ENCODE measurements at regions not wholly inside any gene's neighbourhood (a gene's known extent, or its start where the extent isn't known, plus 50 kb on each side); places are given as distances from the start of the nearest gene placed in this dataset.

- DNase-seq (ENCODE audit: low spot score), result no peak
- no peak overlapping the region for H3K4me3 ChIP-seq
- no peak for TF ChIP-seq CTCF (IDR thresholded peaks at IDR 0.05)
- H3K27ac ChIP-seq, result no peak overlapping the region
These were observed 1247.4 kb downstream of the EFNA5 start for GRCh38 chr5:106423109-106423897.

- H3K4me3 ChIP-seq, result no peak overlapping the region
- no peak overlapping the region for H3K27ac ChIP-seq
- DNase-seq (ENCODE audit: low spot score), result no peak
- TF ChIP-seq CTCF (IDR thresholded peaks at IDR 0.05), result no peak
These were observed 1250.6 kb downstream of the EFNA5 start for GRCh38 chr5:106420102-106420501.

- Histone ChIP-seq H3K27ac (no peak overlapping the region), H3K4me3 (no peak overlapping the region)
- DNase-seq (ENCODE audit: low spot score), result no peak
- no peak for TF ChIP-seq CTCF (IDR thresholded peaks at IDR 0.05)
These were observed 1252.5 kb downstream of the EFNA5 start for GRCh38 chr5:106418196-106418595.

GRCh38 chr5:106417566-106417965 lies 1253.2 kb downstream of the EFNA5 start:
- Histone ChIP-seq H3K27ac (no peak overlapping the region), H3K4me3 (no peak overlapping the region)
- no peak for DNase-seq (ENCODE audit: low spot score)
- TF ChIP-seq CTCF (IDR thresholded peaks at IDR 0.05), result no peak

GRCh38 chr5:106417163-106417562 lies 1253.6 kb downstream of the EFNA5 start:
- no peak for TF ChIP-seq CTCF (IDR thresholded peaks at IDR 0.05)
- no peak overlapping the region for H3K27ac ChIP-seq
- H3K4me3 ChIP-seq, result no peak overlapping the region
- no peak for DNase-seq (ENCODE audit: low spot score)

- TF ChIP-seq CTCF (IDR thresholded peaks at IDR 0.05), result no peak
These were observed 1255.2 kb downstream of the EFNA5 start for GRCh38 chr5:106415541-106415940.

GRCh38 chr5:106414342-106414741 lies 1256.4 kb downstream of the EFNA5 start:
- DNase-seq (ENCODE audit: low spot score), result no peak
- Histone ChIP-seq H3K4me3 (no peak overlapping the region), H3K27ac (no peak overlapping the region)
- TF ChIP-seq CTCF (IDR thresholded peaks at IDR 0.05), result no peak

More at GRCh38 chr5:106415541-106415940, 1255.2 kb downstream of the EFNA5 start:
- DNase-seq (ENCODE audit: low spot score), result no peak
- no peak overlapping the region for H3K27ac ChIP-seq
- no peak overlapping the region for H3K4me3 ChIP-seq
